ENCODE measurements at regions not wholly inside any gene's neighbourhood (a gene's known extent, or its start where the extent isn't known, plus 50 kb on each side); places are given as distances from the start of the nearest gene placed in this dataset.
"Not testable (repeated sequence)": the region's sequence is repeated elsewhere in the genome, so short reads cannot be mapped to it uniquely, and the experiment has no call there.

GRCh38 chr1:181949500-181949899, 112.0 kb downstream of the ZNF648 start:
- H3K27me3 ChIP-seq (ENCODE audit: insufficient read depth, low read length) = no peaks in the 10 kb centered on the region
- WGBS = 92% methylated on average over 1 of the region's 2 CpGs
- H3K27ac ChIP-seq (ENCODE audit: low read depth, low read length) = no peak overlapping the region
- H3K9me3 ChIP-seq (ENCODE audit: insufficient read depth, low read depth, low read length) = no peaks in the 10 kb centered on the region
- H3K9ac ChIP-seq (ENCODE audit: low read depth, low read length) = no peak overlapping the region
- H3K4me1 ChIP-seq (ENCODE audit: insufficient read depth, low read length) = no peaks in the 10 kb centered on the region
- no peak overlapping the region for H3K4me3 ChIP-seq (ENCODE audit: low read length)
- no peaks in the 10 kb centered on the region for H3K36me3 ChIP-seq (ENCODE audit: insufficient read depth, low read length)

- no peak overlapping the region for H3K9ac ChIP-seq (ENCODE audit: low read depth, low read length)
- H3K9me3 ChIP-seq (ENCODE audit: insufficient read depth, low read depth, low read length) = no peaks in the 10 kb centered on the region
- H3K27ac ChIP-seq (ENCODE audit: low read depth, low read length) = no peak overlapping the region
- no peak overlapping the region for H3K4me3 ChIP-seq (ENCODE audit: low read length)
- no peaks in the 10 kb centered on the region for H3K36me3 ChIP-seq (ENCODE audit: insufficient read depth, low read length)
- 71% methylated on average over 1 of the region's 1 CpG for WGBS
- no peaks in the 10 kb centered on the region for H3K4me1 ChIP-seq (ENCODE audit: insufficient read depth, low read length)
- no peaks in the 10 kb centered on the region for H3K27me3 ChIP-seq (ENCODE audit: insufficient read depth, low read length)
These were observed 113.1 kb downstream of the ZNF648 start for GRCh38 chr1:181948372-181948771.

GRCh38 chr1:181947441-181947840, 114.1 kb downstream of the ZNF648 start:
- Histone ChIP-seq H3K36me3 (ENCODE audit: insufficient read depth, low read length) (no peaks in the 10 kb centered on the region), H3K27ac (ENCODE audit: low read depth, low read length) (no peak overlapping the region), H3K9me3 (ENCODE audit: insufficient read depth, low read depth, low read length) (no peaks in the 10 kb centered on the region), H3K9ac (ENCODE audit: low read depth, low read length) (no peak overlapping the region), H3K4me1 (ENCODE audit: insufficient read depth, low read length) (no peaks in the 10 kb centered on the region), H3K27me3 (ENCODE audit: insufficient read depth, low read length) (no peaks in the 10 kb centered on the region), H3K4me3 (ENCODE audit: low read length) (no peak overlapping the region)
- 92% methylated on average over 1 of the region's 1 CpG for WGBS

- 36% methylated on average over 9 of the region's 9 CpGs for WGBS
- Histone ChIP-seq H3K4me1 (ENCODE audit: insufficient read depth, low read length) (no peaks in the 10 kb centered on the region), H3K9ac (ENCODE audit: low read depth, low read length) (no peak overlapping the region), H3K9me3 (ENCODE audit: insufficient read depth, low read depth, low read length) (no peaks in the 10 kb centered on the region), H3K36me3 (ENCODE audit: insufficient read depth, low read length) (no peaks in the 10 kb centered on the region), H3K4me3 (ENCODE audit: low read length) (no peak overlapping the region), H3K27ac (ENCODE audit: low read depth, low read length) (no peak overlapping the region), H3K27me3 (ENCODE audit: insufficient read depth, low read length) (no peaks in the 10 kb centered on the region)
These were observed 124.5 kb downstream of the ZNF648 start for GRCh38 chr1:181936768-181937581.

GRCh38 chr1:181936269-181936668, 125.2 kb downstream of the ZNF648 start:
- Histone ChIP-seq H3K4me3 (ENCODE audit: low read length) (no peak overlapping the region), H3K36me3 (ENCODE audit: insufficient read depth, low read length) (no peaks in the 10 kb centered on the region), H3K4me1 (ENCODE audit: insufficient read depth, low read length) (no peaks in the 10 kb centered on the region), H3K27ac (ENCODE audit: low read depth, low read length) (no peak overlapping the region), H3K9ac (ENCODE audit: low read depth, low read length) (no peak overlapping the region), H3K27me3 (ENCODE audit: insufficient read depth, low read length) (no peaks in the 10 kb centered on the region), H3K9me3 (ENCODE audit: insufficient read depth, low read depth, low read length) (no peaks in the 10 kb centered on the region)
- 93% methylated on average over 2 of the region's 2 CpGs for WGBS

GRCh38 chr1:181931873-181932272, 129.6 kb downstream of the ZNF648 start:
- Histone ChIP-seq H3K9me3 (ENCODE audit: insufficient read depth, low read depth, low read length) (no peaks in the 10 kb centered on the region), H3K36me3 (ENCODE audit: insufficient read depth, low read length) (no peaks in the 10 kb centered on the region), H3K4me1 (ENCODE audit: insufficient read depth, low read length) (no peaks in the 10 kb centered on the region; the same call in 1 of the 2 replicates), H3K4me3 (ENCODE audit: low read length) (no peak overlapping the region), H3K27me3 (ENCODE audit: insufficient read depth, low read length) (no peaks in the 10 kb centered on the region), H3K27ac (ENCODE audit: low read depth, low read length) (no peak overlapping the region), H3K9ac (ENCODE audit: low read depth, low read length) (no peak overlapping the region)
- 98% methylated on average over 2 of the region's 2 CpGs for WGBS

GRCh38 chr1:181930187-181930586, 131.3 kb downstream of the ZNF648 start:
- no peak overlapping the region for H3K9ac ChIP-seq (ENCODE audit: low read depth, low read length)
- 94% methylated on average over 2 of the region's 2 CpGs for WGBS
- no peak overlapping the region for H3K4me3 ChIP-seq (ENCODE audit: low read length)
- no peaks in the 10 kb centered on the region; the same call in 1 of the 2 replicates for H3K4me1 ChIP-seq (ENCODE audit: insufficient read depth, low read length)
- no peaks in the 10 kb centered on the region for H3K9me3 ChIP-seq (ENCODE audit: insufficient read depth, low read depth, low read length)
- no peaks in the 10 kb centered on the region for H3K27me3 ChIP-seq (ENCODE audit: insufficient read depth, low read length)
- no peak overlapping the region for H3K27ac ChIP-seq (ENCODE audit: low read depth, low read length)
- no peaks in the 10 kb centered on the region for H3K36me3 ChIP-seq (ENCODE audit: insufficient read depth, low read length)

GRCh38 chr1:181926697-181927096, 134.8 kb downstream of the ZNF648 start:
- Histone ChIP-seq H3K4me1 (ENCODE audit: insufficient read depth, low read length) (no peaks in the 10 kb centered on the region; the same call in 1 of the 2 replicates), H3K9ac (ENCODE audit: low read depth, low read length) (no peak overlapping the region), H3K36me3 (ENCODE audit: insufficient read depth, low read length) (no peaks in the 10 kb centered on the region), H3K4me3 (ENCODE audit: low read length) (no peak overlapping the region), H3K9me3 (ENCODE audit: insufficient read depth, low read depth, low read length) (no peaks in the 10 kb centered on the region), H3K27me3 (ENCODE audit: insufficient read depth, low read length) (no peaks in the 10 kb centered on the region), H3K27ac (ENCODE audit: low read depth, low read length) (no peak overlapping the region)

GRCh38 chr1:181924034-181924433, 137.5 kb downstream of the ZNF648 start:
- not testable (repeated sequence) for H3K4me1 ChIP-seq (ENCODE audit: insufficient read depth, low read length); H3K36me3 ChIP-seq (ENCODE audit: insufficient read depth, low read length)
- WGBS = 95% methylated on average over 2 of the region's 2 CpGs

GRCh38 chr1:181919542-181919941, 142.0 kb downstream of the ZNF648 start:
- Histone ChIP-seq H3K27me3 (ENCODE audit: insufficient read depth, low read length) (no peaks in the 10 kb centered on the region), H3K9ac (ENCODE audit: low read depth, low read length) (no peak overlapping the region), H3K36me3 (ENCODE audit: insufficient read depth, low read length) (no peaks in the 10 kb centered on the region), H3K4me3 (ENCODE audit: low read length) (no peak overlapping the region), H3K9me3 (ENCODE audit: insufficient read depth, low read depth, low read length) (no peaks in the 10 kb centered on the region), H3K4me1 (ENCODE audit: insufficient read depth, low read length) (peaks cover 10% of the 10 kb centered on the region; the same call in 1 of the 2 replicates), H3K27ac (ENCODE audit: low read depth, low read length) (no peak overlapping the region)
- WGBS = 82% methylated on average over 1 of the region's 1 CpG

More at GRCh38 chr1:181924034-181924433, 137.5 kb downstream of the ZNF648 start:
- H3K9me3 ChIP-seq (ENCODE audit: insufficient read depth, low read depth, low read length); H3K27ac ChIP-seq (ENCODE audit: low read depth, low read length); H3K9ac ChIP-seq (ENCODE audit: low read depth, low read length); H3K4me3 ChIP-seq (ENCODE audit: low read length); H3K27me3 ChIP-seq (ENCODE audit: insufficient read depth, low read length): not testable (repeated sequence)

- no peak overlapping the region for H3K9ac ChIP-seq (ENCODE audit: low read depth, low read length)
- H3K4me3 ChIP-seq (ENCODE audit: low read length) = no peak overlapping the region
- H3K4me1 ChIP-seq (ENCODE audit: insufficient read depth, low read length) = peaks cover 10% of the 10 kb centered on the region; the same call in 1 of the 2 replicates
- 53% methylated on average over 7 of the region's 7 CpGs for WGBS
- no peaks in the 10 kb centered on the region for H3K9me3 ChIP-seq (ENCODE audit: insufficient read depth, low read depth, low read length)
- no peaks in the 10 kb centered on the region for H3K27me3 ChIP-seq (ENCODE audit: insufficient read depth, low read length)
- H3K27ac ChIP-seq (ENCODE audit: low read depth, low read length) = no peak overlapping the region
- no peaks in the 10 kb centered on the region for H3K36me3 ChIP-seq (ENCODE audit: insufficient read depth, low read length)
These were observed 142.5 kb downstream of the ZNF648 start for GRCh38 chr1:181918880-181919525.
